22Rv1 (cell line): ENCODE measurements at regions not wholly inside any gene's neighbourhood (a gene's known extent, or its start where the extent isn't known, plus 50 kb on each side); places are given as distances from the start of the nearest gene placed in this dataset.

Experiments
- H3K27ac ChIP-seq: fragments of 450-650 bp; 2 replicates; pipeline ENCODE4 v1.5.1; 2017
- ZFX ChIP-seq: fragments of 450-650 bp; IDR thresholded peaks from 2 replicates; pipeline ENCODE4 v1.6.1; 2017; ENCODE audit warnings: antibody characterized with exemption, borderline replicate concordance
- TF ChIP-seq, protein P1 (sequence below): fragments of 450-650 bp; IDR thresholded peaks from 2 replicates; pipeline ENCODE4 v1.5.1; 2017; ENCODE audit warnings: mild to moderate bottlenecking

DNA sequence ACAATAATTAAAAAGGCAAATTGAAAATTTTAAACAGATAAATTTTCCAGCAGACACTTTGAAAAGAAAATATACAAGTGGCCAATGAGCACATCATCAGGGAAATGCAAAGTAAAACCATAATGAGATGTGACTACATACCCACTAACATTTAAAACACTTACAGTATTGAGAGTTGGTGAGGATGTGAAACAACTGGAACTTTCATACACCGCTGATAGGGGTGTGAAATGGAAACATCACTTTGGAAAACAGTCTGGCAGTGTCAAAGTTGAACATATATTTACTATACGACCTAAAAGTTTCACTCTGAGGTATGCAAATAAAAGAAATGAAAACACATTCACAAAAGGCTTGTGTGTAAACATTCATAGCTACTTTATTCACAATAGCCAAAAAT is 94.0 kb upstream of the GNAO1 start:
- TF ChIP-seq, protein P1, sequence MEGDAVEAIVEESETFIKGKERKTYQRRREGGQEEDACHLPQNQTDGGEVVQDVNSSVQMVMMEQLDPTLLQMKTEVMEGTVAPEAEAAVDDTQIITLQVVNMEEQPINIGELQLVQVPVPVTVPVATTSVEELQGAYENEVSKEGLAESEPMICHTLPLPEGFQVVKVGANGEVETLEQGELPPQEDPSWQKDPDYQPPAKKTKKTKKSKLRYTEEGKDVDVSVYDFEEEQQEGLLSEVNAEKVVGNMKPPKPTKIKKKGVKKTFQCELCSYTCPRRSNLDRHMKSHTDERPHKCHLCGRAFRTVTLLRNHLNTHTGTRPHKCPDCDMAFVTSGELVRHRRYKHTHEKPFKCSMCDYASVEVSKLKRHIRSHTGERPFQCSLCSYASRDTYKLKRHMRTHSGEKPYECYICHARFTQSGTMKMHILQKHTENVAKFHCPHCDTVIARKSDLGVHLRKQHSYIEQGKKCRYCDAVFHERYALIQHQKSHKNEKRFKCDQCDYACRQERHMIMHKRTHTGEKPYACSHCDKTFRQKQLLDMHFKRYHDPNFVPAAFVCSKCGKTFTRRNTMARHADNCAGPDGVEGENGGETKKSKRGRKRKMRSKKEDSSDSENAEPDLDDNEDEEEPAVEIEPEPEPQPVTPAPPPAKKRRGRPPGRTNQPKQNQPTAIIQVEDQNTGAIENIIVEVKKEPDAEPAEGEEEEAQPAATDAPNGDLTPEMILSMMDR, result no peak
- TF ChIP-seq ZFX, result no peak
- no peak overlapping the region for H3K27ac ChIP-seq

DNA sequence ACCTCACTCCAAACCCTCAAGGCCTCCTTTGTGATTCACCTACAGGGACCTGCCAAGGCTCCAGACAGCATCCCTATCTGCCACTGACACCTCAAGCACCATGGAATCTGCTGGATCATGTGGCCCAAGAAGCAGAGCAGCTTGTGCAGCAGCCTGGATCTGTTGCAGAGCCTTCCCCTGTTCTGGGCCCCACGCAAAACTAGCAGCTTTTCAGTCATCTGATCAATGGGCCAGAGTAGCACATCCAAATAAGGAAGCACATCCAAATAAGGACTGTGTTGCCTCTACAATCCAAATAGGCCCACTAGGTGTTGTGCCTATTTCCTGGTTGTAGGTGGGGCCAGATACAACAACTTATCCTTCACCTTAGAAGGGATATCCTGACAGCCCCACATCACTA is 97.1 kb upstream of the GNAO1 start:
- TF ChIP-seq, protein P1, result no peak
- no peak for TF ChIP-seq ZFX
- no peak overlapping the region for H3K27ac ChIP-seq

DNA sequence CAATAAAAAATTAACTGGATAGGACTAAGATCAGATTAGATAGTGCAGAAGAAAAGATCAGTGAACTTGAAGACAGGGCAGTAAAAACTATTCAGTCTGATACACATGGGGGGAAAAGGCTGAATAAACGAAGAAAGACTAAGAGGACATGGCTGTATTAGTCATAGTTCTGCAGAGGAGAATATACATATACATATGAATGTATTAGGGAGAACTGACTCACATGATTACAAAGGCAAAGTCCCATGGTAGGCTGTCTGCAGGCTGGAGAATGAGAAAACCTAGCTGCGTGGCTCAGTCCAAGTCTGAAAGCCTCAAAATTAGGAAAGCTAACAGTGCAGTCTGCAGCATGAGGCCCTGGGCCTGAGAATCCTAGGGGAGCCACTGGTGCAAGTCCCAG is 98.2 kb upstream of the GNAO1 start:
- no peak for TF ChIP-seq ZFX
- TF ChIP-seq, protein P1, result no peak

GRCh38 chr16:56090076-56090475 is 101.2 kb upstream of the GNAO1 start:
- no peak overlapping the region for H3K27ac ChIP-seq
- TF ChIP-seq, protein P1, result no peak
- TF ChIP-seq ZFX, result no peak

More for the DNA sequence above, 98.2 kb upstream of the GNAO1 start:
- no peak overlapping the region for H3K27ac ChIP-seq

DNA sequence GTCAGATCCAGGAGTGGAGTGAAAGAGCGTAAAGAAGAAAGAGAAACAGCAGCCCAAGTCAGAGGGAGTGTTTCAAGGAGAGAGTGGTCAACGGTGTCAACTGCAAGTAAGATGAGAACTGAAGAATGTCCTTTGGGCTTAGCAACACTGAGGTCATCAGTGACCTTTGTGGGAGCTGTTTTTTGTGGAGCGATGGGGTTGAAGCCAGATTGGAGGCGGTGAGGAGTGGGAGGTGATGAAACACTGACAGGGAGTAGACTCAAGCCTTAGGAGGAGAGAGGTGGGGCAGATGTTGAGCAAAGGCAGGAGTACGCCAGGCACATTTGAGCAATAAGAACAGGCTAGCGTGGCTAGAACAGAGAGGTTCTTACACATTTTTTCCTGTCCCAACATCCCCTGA is 103.7 kb upstream of the GNAO1 start:
- TF ChIP-seq, protein P1, result no peak
- no peak for TF ChIP-seq ZFX
- no peak overlapping the region for H3K27ac ChIP-seq

GRCh38 chr16:56081371-56081770 is 109.9 kb upstream of the GNAO1 start:
- TF ChIP-seq, protein P1, result no peak
- no peak for TF ChIP-seq ZFX
- no peak overlapping the region for H3K27ac ChIP-seq

DNA sequence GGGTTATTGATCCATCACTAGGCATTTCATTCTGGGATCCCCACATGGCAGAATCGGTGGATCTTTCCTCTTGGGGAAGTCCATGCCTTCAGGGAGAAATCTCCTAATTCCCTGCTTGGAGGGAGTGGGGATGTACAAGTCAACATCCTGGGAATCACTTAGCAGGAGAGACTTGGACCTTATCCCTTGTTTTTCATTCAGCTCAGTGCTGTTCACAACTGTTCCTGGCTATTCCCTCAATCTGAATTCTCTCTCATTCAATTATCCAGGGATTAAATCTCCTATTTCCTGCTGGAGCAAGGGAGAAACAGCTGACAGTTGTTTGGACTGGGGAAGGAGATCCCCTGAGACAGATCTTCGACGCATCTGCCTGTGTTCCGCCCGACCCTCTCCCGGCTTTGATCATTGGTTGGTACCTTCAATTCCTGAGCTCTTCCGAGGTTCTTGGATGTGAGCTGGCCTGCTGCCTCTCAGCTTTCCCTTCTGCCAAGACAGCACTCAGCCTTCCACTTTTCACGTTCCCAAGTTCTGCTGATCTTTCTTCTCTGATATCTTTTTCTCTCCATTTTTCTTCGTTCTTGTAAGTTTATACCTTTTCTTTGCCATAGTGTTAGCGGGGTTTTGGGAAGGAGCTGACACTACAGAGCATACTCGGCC is 115.4 kb upstream of the GNAO1 start:
- H3K27ac ChIP-seq, result no peak overlapping the region
- TF ChIP-seq ZFX, result no peak
- TF ChIP-seq, protein P1, result no peak
